ENCODE measurements at regions not wholly inside any gene's neighbourhood (a gene's known extent, or its start where the extent isn't known, plus 50 kb on each side); places are given as distances from the start of the nearest gene placed in this dataset.

DNA sequence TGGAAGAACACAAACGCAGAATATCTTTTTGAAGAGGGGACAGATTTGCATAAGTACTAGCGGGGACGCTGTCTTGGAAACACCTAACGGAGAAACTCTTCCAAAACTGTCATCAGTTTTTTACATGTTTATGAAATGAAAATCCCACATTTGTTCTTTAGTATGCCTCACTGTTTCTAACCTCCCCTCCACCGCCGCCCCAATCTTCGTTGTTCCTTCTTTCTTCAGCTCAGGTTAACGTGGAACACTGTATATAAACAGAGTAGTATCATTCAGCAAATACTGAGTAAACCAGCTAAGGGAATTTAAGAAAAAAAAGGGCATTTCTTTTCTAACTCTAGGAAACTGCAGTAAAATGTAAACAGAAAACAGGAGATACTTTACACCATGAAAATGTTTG is 2345.6 kb downstream of the PCDH7 start:
- TF ChIP-seq, protein P1, sequence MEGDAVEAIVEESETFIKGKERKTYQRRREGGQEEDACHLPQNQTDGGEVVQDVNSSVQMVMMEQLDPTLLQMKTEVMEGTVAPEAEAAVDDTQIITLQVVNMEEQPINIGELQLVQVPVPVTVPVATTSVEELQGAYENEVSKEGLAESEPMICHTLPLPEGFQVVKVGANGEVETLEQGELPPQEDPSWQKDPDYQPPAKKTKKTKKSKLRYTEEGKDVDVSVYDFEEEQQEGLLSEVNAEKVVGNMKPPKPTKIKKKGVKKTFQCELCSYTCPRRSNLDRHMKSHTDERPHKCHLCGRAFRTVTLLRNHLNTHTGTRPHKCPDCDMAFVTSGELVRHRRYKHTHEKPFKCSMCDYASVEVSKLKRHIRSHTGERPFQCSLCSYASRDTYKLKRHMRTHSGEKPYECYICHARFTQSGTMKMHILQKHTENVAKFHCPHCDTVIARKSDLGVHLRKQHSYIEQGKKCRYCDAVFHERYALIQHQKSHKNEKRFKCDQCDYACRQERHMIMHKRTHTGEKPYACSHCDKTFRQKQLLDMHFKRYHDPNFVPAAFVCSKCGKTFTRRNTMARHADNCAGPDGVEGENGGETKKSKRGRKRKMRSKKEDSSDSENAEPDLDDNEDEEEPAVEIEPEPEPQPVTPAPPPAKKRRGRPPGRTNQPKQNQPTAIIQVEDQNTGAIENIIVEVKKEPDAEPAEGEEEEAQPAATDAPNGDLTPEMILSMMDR (IDR thresholded peaks at IDR 0.05): no peak
- no peak for TF ChIP-seq ZFX (IDR thresholded peaks at IDR 0.05; ENCODE audit: borderline replicate concordance)

Data from 22Rv1 (cell line).